ENCODE measurements at regions not wholly inside any gene's neighbourhood (a gene's known extent, or its start where the extent isn't known, plus 50 kb on each side); places are given as distances from the start of the nearest gene placed in this dataset.

- H3K4me3 ChIP-seq (replicated peaks in 1 of 3; ENCODE audit: insufficient read depth in 1 of 3, low read depth in 2 of 3, low read length in 3 of 3) = no peak overlapping the region
- FAIRE-seq (no peak), DNase-seq (ENCODE audit: low spot score) (no peak), ATAC-seq (no peak)
- 100% methylated on average over 1 of the region's 7 CpGs for WGBS (ENCODE audit: low lambda C conversion rate)
- H3K27me3 ChIP-seq (ENCODE audit: control insufficient read depth in 1 of 2, insufficient read depth in 2 of 2, low read length in 2 of 2) = no peaks in the 10 kb centered on the region; a peak in 1 of 5 replicates
- no TSS peak for BruUV-seq (replicated peaks)
- H3K79me2 ChIP-seq (ENCODE audit: insufficient read depth, low read length) = no peaks in the 10 kb centered on the region
- TF ChIP-seq, protein P1, sequence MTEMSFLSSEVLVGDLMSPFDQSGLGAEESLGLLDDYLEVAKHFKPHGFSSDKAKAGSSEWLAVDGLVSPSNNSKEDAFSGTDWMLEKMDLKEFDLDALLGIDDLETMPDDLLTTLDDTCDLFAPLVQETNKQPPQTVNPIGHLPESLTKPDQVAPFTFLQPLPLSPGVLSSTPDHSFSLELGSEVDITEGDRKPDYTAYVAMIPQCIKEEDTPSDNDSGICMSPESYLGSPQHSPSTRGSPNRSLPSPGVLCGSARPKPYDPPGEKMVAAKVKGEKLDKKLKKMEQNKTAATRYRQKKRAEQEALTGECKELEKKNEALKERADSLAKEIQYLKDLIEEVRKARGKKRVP (CRISPR knock-in tag; IDR thresholded peaks at IDR 0.05) = no peak
- TF ChIP-seq CCAR2 (optimal IDR thresholded peaks at IDR 0.05; ENCODE audit: low read depth, low read length) = no peak
- no peak for TF ChIP-seq SAFB2 (CRISPR knock-in tag; IDR thresholded peaks at IDR 0.05; ENCODE audit: borderline replicate concordance, low read depth)
- no peak for TF ChIP-seq XBP1 (CRISPR knock-in tag; IDR thresholded peaks at IDR 0.05)
- no peak for TF ChIP-seq STAT5B (CRISPR knock-in tag; IDR thresholded peaks at IDR 0.05)
- no peak for TF ChIP-seq DR1 (CRISPR knock-in tag; IDR thresholded peaks at IDR 0.05)
- TF ChIP-seq JDP2 (CRISPR knock-in tag; IDR thresholded peaks at IDR 0.05; ENCODE audit: borderline replicate concordance) = no peak
- TF ChIP-seq SOX6 (IDR thresholded peaks at IDR 0.05) = no peak
- no peak for TF ChIP-seq SOX6 (CRISPR knock-in tag; IDR thresholded peaks at IDR 0.05)
- TF ChIP-seq CBX2 (IDR thresholded peaks at IDR 0.05; ENCODE audit: low read depth, low read length) = no peak
- no peak for TF ChIP-seq CBX2 (CRISPR knock-in tag; IDR thresholded peaks at IDR 0.05; ENCODE audit: low read depth)
- TF ChIP-seq ZNF296 (CRISPR knock-in tag; conservative IDR thresholded peaks at IDR 0.05) = no peak
- TF ChIP-seq SP1 (IDR thresholded peaks at IDR 0.05) = no peak
- TF ChIP-seq SP1 (CRISPR knock-in tag; IDR thresholded peaks at IDR 0.05) = no peak
- TF ChIP-seq ZNF276 (CRISPR knock-in tag; IDR thresholded peaks at IDR 0.05; ENCODE audit: low read depth) = no peak
- TF ChIP-seq KMT2B (CRISPR knock-in tag; IDR thresholded peaks at IDR 0.05) = no peak
- TF ChIP-seq ATM (IDR thresholded peaks at IDR 0.05; ENCODE audit: borderline replicate concordance) = no peak
- no peak for TF ChIP-seq ZNF263 (CRISPR knock-in tag; IDR thresholded peaks at IDR 0.05)
- TF ChIP-seq HNRNPLL (IDR thresholded peaks at IDR 0.05; ENCODE audit: low read depth, low read length, poor library complexity, severe bottlenecking) = no peak
- no peaks in the 10 kb centered on the region for H3K9me3 ChIP-seq (ENCODE audit: low read length)
- in situ Hi-C loops (cut with HindIII; ENCODE audit: extremely low pct_ligation_motif_present, low pct_unique_long_range_greater_than_20kb) (no loop called here), intact Hi-C loops (cut with micrococcal nuclease; ENCODE audit: unreplicated experiment) (no loop called here)
- H3K4me2 ChIP-seq (ENCODE audit: low read depth, low read length) = no peak overlapping the region
- H3K9ac ChIP-seq (ENCODE audit: insufficient read depth, low read depth, low read length) = no peak overlapping the region
- no peak overlapping the region for H3K27ac ChIP-seq (ENCODE audit: extremely low read length, insufficient read depth, low read length)
- H3K4me1 ChIP-seq (ENCODE audit: insufficient read depth, low read length) = no peaks in the 10 kb centered on the region
- ChIA-PET POLR2A (no interaction called here), CTCF (ENCODE audit: low intra/inter-chr PET ratio, low total read pairs) (no interaction called here)
- H2AFZ ChIP-seq (ENCODE audit: low read length) = no peak overlapping the region
- no peaks in the 10 kb centered on the region for H4K20me1 ChIP-seq (ENCODE audit: insufficient read depth, low read length)
- no peaks in the 10 kb centered on the region for H3K36me3 ChIP-seq (replicated peaks in 1 of 2; ENCODE audit: control insufficient read depth in 1 of 2, insufficient read depth in 2 of 2, low read length in 2 of 2)
Measured at GRCh38 chrX:107547621-107548020, 80.7 kb upstream of the PRPS1 start.

Measured in HepG2 (cell line).